HG03097 (cell line): ENCODE measurements at regions not wholly inside any gene's neighbourhood (a gene's known extent, or its start where the extent isn't known, plus 50 kb on each side); places are given as distances from the start of the nearest gene placed in this dataset.

Experiments
- ATAC-seq: cut with Tn5 transposase; IDR thresholded peaks from one replicate; pipeline ENCODE4 v1.9.1; 2021; ENCODE audit not compliant: unreplicated experiment, low FRiP score

GRCh38 chr2:19785867-19786266, 115.9 kb downstream of the TTC32 start:
- ATAC-seq: no peak

GRCh38 chr2:19785447-19785846, 116.3 kb downstream of the TTC32 start:
- ATAC-seq: no peak

- no peak for ATAC-seq
These were observed 117.3 kb downstream of the TTC32 start for GRCh38 chr2:19784456-19784855.

GRCh38 chr2:19783935-19784334, 117.8 kb downstream of the TTC32 start:
- ATAC-seq: no peak

GRCh38 chr2:19776941-19777514, 124.8 kb downstream of the TTC32 start:
- ATAC-seq: no peak

GRCh38 chr2:19775838-19776237, 125.9 kb downstream of the TTC32 start:
- no peak for ATAC-seq

GRCh38 chr2:19775315-19775714, 126.5 kb downstream of the TTC32 start:
- no peak for ATAC-seq

- ATAC-seq: no peak
These were observed 127.0 kb downstream of the TTC32 start for GRCh38 chr2:19774805-19775176.

GRCh38 chr2:19772981-19773380, 128.8 kb downstream of the TTC32 start:
- no peak for ATAC-seq

GRCh38 chr2:19769513-19769912, 132.3 kb downstream of the TTC32 start:
- no peak for ATAC-seq

- no peak for ATAC-seq
These were observed 133.9 kb downstream of the TTC32 start for GRCh38 chr2:19767899-19768298.

- ATAC-seq: no peak
These were observed 136.8 kb downstream of the TTC32 start for GRCh38 chr2:19764998-19765397.

GRCh38 chr2:19763731-19764130, 138.1 kb downstream of the TTC32 start:
- ATAC-seq: no peak

GRCh38 chr2:19762959-19763605, 138.7 kb downstream of the TTC32 start:
- ATAC-seq: no peak

- no peak for ATAC-seq
These were observed 139.6 kb downstream of the TTC32 start for GRCh38 chr2:19762142-19762541.

- ATAC-seq: no peak
These were observed 141.9 kb downstream of the TTC32 start for GRCh38 chr2:19759880-19760279.

- no peak for ATAC-seq
These were observed 143.1 kb downstream of the TTC32 start for GRCh38 chr2:19758658-19759057.

- ATAC-seq: no peak
These were observed 144.2 kb downstream of the TTC32 start for GRCh38 chr2:19757586-19757985.

- no peak for ATAC-seq
These were observed 146.9 kb downstream of the TTC32 start for GRCh38 chr2:19754907-19755306.

GRCh38 chr2:19753818-19754217, 148.0 kb downstream of the TTC32 start:
- ATAC-seq: no peak

GRCh38 chr2:19753314-19753713, 148.5 kb downstream of the TTC32 start:
- no peak for ATAC-seq

GRCh38 chr2:19752500-19752899, 149.3 kb downstream of the TTC32 start:
- no peak for ATAC-seq

GRCh38 chr2:19751631-19752030, 150.2 kb downstream of the TTC32 start:
- no peak for ATAC-seq
